Endothelial cell of umbilical vein (primary cell): ENCODE measurements at regions not wholly inside any gene's neighbourhood (a gene's known extent, or its start where the extent isn't known, plus 50 kb on each side); places are given as distances from the start of the nearest gene placed in this dataset.

ENCODE experiments used
- BruUV-seq: library from RNA; stranded (reverse); fragments of 400-500 nt; replicated peaks from 2 replicates; lab custom pipeline; 2021; lab: Mats Ljungman, UMichigan
- CTCF ChIA-PET: fragments of 300-600, 350-600 bp; sonication (Branson Sonifier 250); formaldehyde crosslinking; loops from one replicate; lab custom pipeline; 2021; ENCODE audit warnings: antibody characterized with exemption, inconsistent platforms; lab: Charles Lee
- POLR2A ChIA-PET: fragments of 300-600, 350-600 bp; sonication (Branson Sonifier 250); formaldehyde crosslinking; loops from one replicate; lab custom pipeline; 2021; ENCODE audit warnings: antibody characterized with exemption, inconsistent platforms; lab: Charles Lee
- DNase-seq: peaks from one replicate; pipeline ENCODE4 v3.0.0-alpha.2; 2011; ENCODE audit warnings: low read depth, low spot score
- FAIRE-seq: peaks from 2 replicates; lab custom pipeline; 2011; peaks lifted over from hg19 to GRCh38; lab: Jason Lieb, UNC
- H2AFZ ChIP-seq: 2 replicates; pipeline ENCODE4 v1.6.0; 2012; ENCODE audit warnings: low read depth, low read length, control low read depth, inconsistent platforms
- H3K27ac ChIP-seq: 2 replicates; pipeline ENCODE4 v1.5.1; 2011; ENCODE audit warnings: low read depth, mild to moderate bottlenecking, control low read depth, low read length, moderate library complexity; ENCODE audit not compliant: insufficient read depth
- H3K27me3 ChIP-seq, 2 experiments: 2 replicates each; pipeline versions ENCODE4 v1.6.0 to v1.6.1; 2011; ENCODE audit warnings: low read length in 2 of 2, mixed read lengths in 1 of 2; ENCODE audit not compliant: control insufficient read depth in 2 of 2, insufficient read depth in 2 of 2
- H3K36me3 ChIP-seq, 2 experiments: 2 replicates in 1 of 2; 3 replicates in 1 of 2; pipeline ENCODE4 v1.5.1; 2011; ENCODE audit warnings: low read length in 2 of 2, mild to moderate bottlenecking in 1 of 2, moderate library complexity in 1 of 2; ENCODE audit not compliant: control insufficient read depth in 2 of 2, insufficient read depth in 2 of 2; ENCODE audit errors: extremely low read depth in 1 of 2
- H3K4me1 ChIP-seq: 3 replicates; pipeline ENCODE4 v1.5.1; 2011; ENCODE audit warnings: mild to moderate bottlenecking, low read length; ENCODE audit not compliant: control insufficient read depth, insufficient read depth; ENCODE audit errors: extremely low read depth
- H3K4me2 ChIP-seq: 2 replicates; pipeline ENCODE4 v1.6.1; 2011; ENCODE audit warnings: low read length, control low read depth, mixed read lengths; ENCODE audit not compliant: insufficient read depth
- H3K4me3 ChIP-seq, 3 experiments: fragments of 200-600 bp in 1 of 3; sonication (generic), shearing (Covaris generic) in 1 of 3; replicated peaks in 1 of 3; 2 replicates each; pipeline ENCODE4 v1.5.1; 2011 to 2016; ENCODE audit warnings: control low read depth in 3 of 3, low read length in 3 of 3, mild to moderate bottlenecking in 2 of 3, inconsistent platforms in 1 of 3, low read depth in 1 of 3, moderate library complexity in 1 of 3; ENCODE audit not compliant: insufficient read depth in 1 of 3
- H3K79me2 ChIP-seq: 2 replicates; pipeline ENCODE4 v1.6.0; 2012; ENCODE audit warnings: low read length, inconsistent platforms; ENCODE audit not compliant: control insufficient read depth, insufficient read depth
- H3K9ac ChIP-seq: replicated peaks from 2 replicates; pipeline ENCODE3; 2011; ENCODE audit warnings: low read length, control low read depth; ENCODE audit not compliant: insufficient read depth; ENCODE audit errors: extremely low read depth
- H3K9me1 ChIP-seq: replicated peaks from 3 replicates; pipeline ENCODE4 v1.6.0; 2011; ENCODE audit warnings: mild to moderate bottlenecking, low read length; ENCODE audit not compliant: control insufficient read depth, insufficient read depth; ENCODE audit errors: extremely low read depth
- H3K9me3 ChIP-seq: replicated peaks from 2 replicates; pipeline ENCODE4 v1.5.1; 2012; ENCODE audit warnings: low read length, inconsistent platforms; ENCODE audit not compliant: control insufficient read depth, insufficient read depth
- H4K20me1 ChIP-seq: replicated peaks from 2 replicates; pipeline ENCODE3; 2011; ENCODE audit warnings: mild to moderate bottlenecking, low read length; ENCODE audit not compliant: control insufficient read depth, insufficient read depth; ENCODE audit errors: extremely low read depth
- EZH2 ChIP-seq: IDR thresholded peaks from 2 replicates; pipeline ENCODE4 v1.6.1; 2012; ENCODE audit warnings: borderline replicate concordance, low read depth, mild to moderate bottlenecking, moderate library complexity, low read length, inconsistent platforms; ENCODE audit not compliant: severe bottlenecking
- FOS ChIP-seq: IDR thresholded peaks from 2 replicates; pipeline ENCODE4 v1.6.1; 2011; ENCODE audit warnings: mild to moderate bottlenecking, low read length, moderate library complexity, borderline replicate concordance; ENCODE audit not compliant: insufficient read depth
- GATA2 ChIP-seq: IDR thresholded peaks from 2 replicates; pipeline ENCODE4 v1.7.0; 2011; ENCODE audit warnings: low read depth, mild to moderate bottlenecking, moderate library complexity, mixed read lengths, low read length; ENCODE audit not compliant: insufficient read length, insufficient read depth
- JUN ChIP-seq: IDR thresholded peaks from 2 replicates; pipeline ENCODE4 v1.6.1; 2011; ENCODE audit warnings: borderline replicate concordance, low read depth; ENCODE audit not compliant: insufficient read length, insufficient read depth
- MAX ChIP-seq: IDR thresholded peaks from 2 replicates; pipeline ENCODE4 v1.6.1; 2011; ENCODE audit not compliant: insufficient read depth, insufficient read length
- MYC ChIP-seq: IDR thresholded peaks from one replicate; pipeline ENCODE4 v1.6.1; 2011; ENCODE audit warnings: mild to moderate bottlenecking, low read depth, low read length
- POLR2A ChIP-seq: IDR thresholded peaks from 2 replicates; pipeline ENCODE4 v1.6.1; 2012; ENCODE audit warnings: low read depth, mild to moderate bottlenecking, control low read depth, low read length
- POLR2AphosphoS5 ChIP-seq: IDR thresholded peaks from 2 replicates; pipeline ENCODE4 v1.6.1; 2012; ENCODE audit warnings: low read depth, mild to moderate bottlenecking, control low read depth, low read length, moderate library complexity; ENCODE audit not compliant: insufficient read depth
- dilution Hi-C: fragments of 300-500 bp; cut with MboI; formaldehyde crosslinking; loops from one replicate; pipeline ENCODE4 v1.15.0; 2019; ENCODE audit warnings: low sequenced_read_pairs; ENCODE audit not compliant: extremely low pct_ligation_motif_present
- intact Hi-C: fragments of 100-400 bp; cut with micrococcal nuclease; formaldehyde crosslinking; loops from one replicate; pipeline ENCODE4 v1.10.0; 2022
- TF ChIP-seq, protein P1 (sequence below), 2 donors: IDR thresholded peaks; 1 replicate in 1 of 2; 2 replicates in 1 of 2; pipeline ENCODE4 v1.5.1; 2011; ENCODE audit warnings: low read length in 2 of 2, mild to moderate bottlenecking in 2 of 2, moderate library complexity in 2 of 2, control low read depth in 1 of 2, inconsistent platforms in 1 of 2, low read depth in 1 of 2; ENCODE audit not compliant: insufficient read depth in 1 of 2; ENCODE audit errors: extremely low read depth in 1 of 2

- ChIA-PET CTCF (no interaction called here), POLR2A (no interaction called here)
- Histone ChIP-seq H3K9me1 (no peaks in the 10 kb centered on the region), H3K9me3 (peaks cover 3% of the 10 kb centered on the region), H3K4me3 (no peak overlapping the region), H3K27ac (no peak overlapping the region), H3K9ac (no peak overlapping the region), H3K4me2 (no peak overlapping the region), H3K36me3 (no peaks in the 10 kb centered on the region), H4K20me1 (no peaks in the 10 kb centered on the region), H3K27me3 (no peaks in the 10 kb centered on the region), H3K4me1 (no peaks in the 10 kb centered on the region), H3K79me2 (no peaks in the 10 kb centered on the region), H2AFZ (no peak overlapping the region)
- no peak for TF ChIP-seq FOS
- no peak for TF ChIP-seq GATA2
- no peak for TF ChIP-seq POLR2A
- no peak for TF ChIP-seq MAX
- TF ChIP-seq POLR2AphosphoS5 = no peak
- no peak for TF ChIP-seq JUN
- intact Hi-C loops (no loop called here), dilution Hi-C loops (no loop called here)
- no TSS peak for BruUV-seq
- DNase-seq (no peak), FAIRE-seq (no peak)
Measured at GRCh38 chr10:130711072-130711471, 574.9 kb downstream of the GLRX3 start.

GRCh38 chr10:130713135-130713534 is 576.9 kb downstream of the GLRX3 start:
- FAIRE-seq = no peak
- no peak overlapping the region for H3K4me3 ChIP-seq
- no peaks in the 10 kb centered on the region for H4K20me1 ChIP-seq
- ChIA-PET CTCF (no interaction called here), POLR2A (no interaction called here)
- TF ChIP-seq POLR2A = no peak
- TF ChIP-seq JUN = no peak
- TF ChIP-seq EZH2 = no peak
- TF ChIP-seq MYC = no peak
- no peak for TF ChIP-seq FOS
- no peak for TF ChIP-seq GATA2
- no peak for TF ChIP-seq POLR2AphosphoS5
- TF ChIP-seq, protein P1, sequence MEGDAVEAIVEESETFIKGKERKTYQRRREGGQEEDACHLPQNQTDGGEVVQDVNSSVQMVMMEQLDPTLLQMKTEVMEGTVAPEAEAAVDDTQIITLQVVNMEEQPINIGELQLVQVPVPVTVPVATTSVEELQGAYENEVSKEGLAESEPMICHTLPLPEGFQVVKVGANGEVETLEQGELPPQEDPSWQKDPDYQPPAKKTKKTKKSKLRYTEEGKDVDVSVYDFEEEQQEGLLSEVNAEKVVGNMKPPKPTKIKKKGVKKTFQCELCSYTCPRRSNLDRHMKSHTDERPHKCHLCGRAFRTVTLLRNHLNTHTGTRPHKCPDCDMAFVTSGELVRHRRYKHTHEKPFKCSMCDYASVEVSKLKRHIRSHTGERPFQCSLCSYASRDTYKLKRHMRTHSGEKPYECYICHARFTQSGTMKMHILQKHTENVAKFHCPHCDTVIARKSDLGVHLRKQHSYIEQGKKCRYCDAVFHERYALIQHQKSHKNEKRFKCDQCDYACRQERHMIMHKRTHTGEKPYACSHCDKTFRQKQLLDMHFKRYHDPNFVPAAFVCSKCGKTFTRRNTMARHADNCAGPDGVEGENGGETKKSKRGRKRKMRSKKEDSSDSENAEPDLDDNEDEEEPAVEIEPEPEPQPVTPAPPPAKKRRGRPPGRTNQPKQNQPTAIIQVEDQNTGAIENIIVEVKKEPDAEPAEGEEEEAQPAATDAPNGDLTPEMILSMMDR (IDR thresholded peaks at IDR 0.05; ENCODE audit: extremely low read depth in 1 of 2, insufficient read depth in 1 of 2, low read depth in 1 of 2, low read length in 2 of 2) = no peak
- no peak for TF ChIP-seq MAX
- no peak overlapping the region for H3K4me2 ChIP-seq
- intact Hi-C loops (no loop called here), dilution Hi-C loops (no loop called here)
- no peaks in the 10 kb centered on the region for H3K9me1 ChIP-seq
- no peak for DNase-seq
- no peaks in the 10 kb centered on the region for H3K4me1 ChIP-seq
- H3K9me3 ChIP-seq = peaks cover 3% of the 10 kb centered on the region
- BruUV-seq = no TSS peak
- H3K27me3 ChIP-seq = no peaks in the 10 kb centered on the region
- H3K79me2 ChIP-seq = no peaks in the 10 kb centered on the region
- no peak overlapping the region for H3K27ac ChIP-seq
- H2AFZ ChIP-seq = no peak overlapping the region
- H3K36me3 ChIP-seq = no peaks in the 10 kb centered on the region
- H3K9ac ChIP-seq = no peak overlapping the region
